Caki2 (cell line): ENCODE measurements at regions not wholly inside any gene's neighbourhood (a gene's known extent, or its start where the extent isn't known, plus 50 kb on each side); places are given as distances from the start of the nearest gene placed in this dataset.

Experiments used
- DNase-seq: peaks from one replicate; pipeline ENCODE4 v3.0.0-alpha.2; 2015; ENCODE audit warnings: low read depth
- in situ Hi-C: cut with HindIII; loops from 2 replicates; pipeline ENCODE4 v1.10.0; 2016; ENCODE audit warnings: low sequenced_read_pairs, low pct_unique_long_range_greater_than_20kb, mixed read lengths

- in situ Hi-C loops = no loop called here
- no peak for DNase-seq
Measured at GRCh38 chr18:70382992-70383717, 94.3 kb downstream of the SOCS6 start.

- no peak for DNase-seq
- in situ Hi-C loops = no loop called here
Measured at GRCh38 chr18:70382017-70382416, 93.2 kb downstream of the SOCS6 start.

DNA sequence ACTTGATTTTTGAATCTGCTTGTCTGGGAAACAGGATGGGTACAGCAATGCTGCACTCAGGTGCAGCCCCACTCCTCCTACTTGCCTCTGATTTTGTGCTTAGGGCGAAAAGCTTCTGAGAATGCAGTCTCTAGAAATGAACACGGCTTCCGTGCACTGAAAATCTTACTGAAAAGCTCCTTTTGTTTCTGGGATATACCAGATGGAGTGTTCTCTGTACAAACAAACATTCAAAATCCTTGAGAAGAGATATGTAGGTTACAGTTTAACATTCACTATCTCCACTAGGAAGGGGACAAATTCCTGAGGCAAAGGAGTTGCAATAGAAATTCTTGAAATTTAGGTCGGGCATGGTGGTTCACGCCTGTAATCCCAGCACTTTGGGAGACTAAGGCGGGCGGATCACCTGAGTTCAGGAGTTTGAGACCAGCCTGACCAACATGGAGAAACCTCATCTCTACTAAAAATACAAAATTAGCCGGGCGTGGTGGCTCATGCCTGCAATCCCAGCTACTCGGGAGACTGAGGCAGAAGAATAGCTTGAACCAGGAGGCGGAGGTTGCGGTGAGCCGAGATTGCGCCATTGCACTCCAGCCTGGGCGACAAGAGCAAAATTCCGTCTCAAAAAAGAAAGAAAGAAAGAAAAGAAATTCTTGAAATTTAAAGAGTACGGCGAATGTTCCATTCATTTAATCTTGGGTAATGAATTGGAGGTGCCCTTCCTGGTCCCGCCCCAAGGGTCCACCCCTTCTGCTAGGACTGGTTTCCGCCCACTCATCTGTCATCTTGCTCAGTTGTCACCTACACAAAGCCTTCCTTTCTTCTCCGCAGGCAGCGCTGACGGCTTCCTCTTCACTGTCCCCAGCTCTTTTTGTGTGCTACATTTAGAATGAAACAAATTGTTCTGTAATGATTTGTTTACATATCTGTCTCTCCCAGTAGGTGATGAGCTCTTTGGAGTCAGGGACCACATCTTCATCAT lies 92.4 kb downstream of the SOCS6 start:
- in situ Hi-C loops = no loop called here
- peak; percentile 70 for DNase-seq
